GM12878 (cell line): ENCODE measurements at regions not wholly inside any gene's neighbourhood (a gene's known extent, or its start where the extent isn't known, plus 50 kb on each side); places are given as distances from the start of the nearest gene placed in this dataset.

Source experiments
- ATAC-seq: fragments of 200-7000 bp; cut with Tn5 transposase; 3 replicates; pipeline ENCODE4 v1.9.1; 2020; ENCODE audit warnings: mild to moderate bottlenecking, moderate library complexity
- BruUV-seq: library from RNA; stranded (reverse); fragments of 400-500 nt; replicated peaks from 2 replicates; lab custom pipeline; 2021; lab: Mats Ljungman, UMichigan
- CTCF ChIA-PET: fragments of 300-600 bp; sonication (Branson Sonifier 250); formaldehyde crosslinking; extraction: SDS; loops from one replicate; lab custom pipeline; 2021; ENCODE audit warnings: inconsistent platforms; lab: Yijun Ruan, JAX
- POLR2A ChIA-PET: fragments of 350-600 bp; formaldehyde crosslinking; extraction: SDS; loops from one replicate; lab custom pipeline; 2021; ENCODE audit warnings: inconsistent platforms; lab: Charles Lee
- RAD21 ChIA-PET: fragments of 300-600 bp; sonication (Branson Sonifier 250); formaldehyde crosslinking; loops from one replicate; lab custom pipeline; 2023; ENCODE audit warnings: antibody characterized with exemption; ENCODE audit not compliant: unreplicated experiment; lab: Charles Lee
- SMC1A ChIA-PET: fragments of 300-600 bp; sonication (Branson Sonifier 250); formaldehyde crosslinking; loops from one replicate; lab custom pipeline; 2023; ENCODE audit not compliant: unreplicated experiment, uncharacterized antibody; lab: Charles Lee
- DNase-seq: peaks from one replicate; pipeline ENCODE4 v3.0.0-alpha.2; 2011; ENCODE audit warnings: low read depth, low spot score
- FAIRE-seq: peaks from 3 replicates; lab custom pipeline; 2011; peaks lifted over from hg19 to GRCh38; lab: Jason Lieb, UNC
- H2AFZ ChIP-seq: 2 replicates; pipeline ENCODE4 v1.6.0; 2011; ENCODE audit warnings: low read depth, low read length, control low read depth; ENCODE audit not compliant: control insufficient read depth
- H3K27ac ChIP-seq: 2 replicates; pipeline ENCODE4 v1.5.1; 2011; ENCODE audit warnings: control low read depth; ENCODE audit not compliant: control insufficient read depth, insufficient read depth
- H3K27me3 ChIP-seq, 2 experiments: replicated peaks in 1 of 2; 2 replicates each; pipeline versions ENCODE4 v1.6.0 to v1.6.1; 2011; ENCODE audit warnings: low read length in 1 of 2; ENCODE audit not compliant: control insufficient read depth in 2 of 2, insufficient read depth in 2 of 2
- H3K36me3 ChIP-seq, 2 experiments: 2 replicates each; pipeline ENCODE4 v1.5.1; 2011; ENCODE audit warnings: low read length in 1 of 2; ENCODE audit not compliant: control insufficient read depth in 2 of 2, insufficient read depth in 2 of 2
- H3K4me1 ChIP-seq: 2 replicates; pipeline ENCODE4 v1.6.1; 2011; ENCODE audit warnings: mild to moderate bottlenecking, low read length, moderate library complexity, mixed read lengths; ENCODE audit not compliant: control insufficient read depth, insufficient read depth
- H3K4me2 ChIP-seq: 2 replicates; pipeline ENCODE4 v1.6.0; 2011; ENCODE audit warnings: control low read depth; ENCODE audit not compliant: control insufficient read depth, insufficient read depth
- H3K4me3 ChIP-seq: fragments of 200-600 bp; sonication (generic); 2 replicates; pipeline ENCODE4 v1.5.1; 2016
- H3K79me2 ChIP-seq: 2 replicates; pipeline ENCODE4 v1.6.0; 2011; ENCODE audit warnings: low read length; ENCODE audit not compliant: control insufficient read depth, insufficient read depth
- H3K9ac ChIP-seq: 2 replicates; pipeline ENCODE4 v1.8.0; 2011; ENCODE audit warnings: low read length, control low read depth, mixed read lengths; ENCODE audit not compliant: control insufficient read depth, insufficient read depth
- H3K9me3 ChIP-seq: replicated peaks from 3 replicates; pipeline ENCODE4 v1.5.1; 2011; ENCODE audit warnings: mild to moderate bottlenecking, low read length; ENCODE audit not compliant: control insufficient read depth, insufficient read depth
- H4K20me1 ChIP-seq: 2 replicates; pipeline ENCODE4 v1.6.0; 2011; ENCODE audit not compliant: control insufficient read depth, insufficient read depth
- ASH2L ChIP-seq: fragments of 300-600, 200-600 bp; sonication (generic); IDR thresholded peaks from 2 replicates; pipeline ENCODE4 v1.6.1; 2017; ENCODE audit warnings: low read depth, mild to moderate bottlenecking, borderline replicate concordance
- BCL3 ChIP-seq: IDR thresholded peaks from 2 replicates; pipeline ENCODE4 v1.6.1; 2011; ENCODE audit warnings: borderline replicate concordance, low read depth, mild to moderate bottlenecking, moderate library complexity, low read length; ENCODE audit not compliant: insufficient read depth, poor library complexity, severe bottlenecking
- E2F4 ChIP-seq: IDR thresholded peaks from 2 replicates; pipeline ENCODE4 v1.6.1; 2012; ENCODE audit warnings: low read depth, low read length, improper control_type of control experiment
- HCFC1 ChIP-seq: fragments of 150-350 bp; IDR thresholded peaks from 2 replicates; pipeline ENCODE4 v1.6.1; 2014; ENCODE audit warnings: low read length
- KDM1A ChIP-seq: fragments of 200-600 bp; sonication (generic); IDR thresholded peaks from 2 replicates; pipeline ENCODE4 v1.6.1; 2016; ENCODE audit warnings: borderline replicate concordance
- MTA3 ChIP-seq: IDR thresholded peaks from 2 replicates; pipeline ENCODE4 v1.6.1; 2012; ENCODE audit warnings: low read length, inconsistent platforms, borderline replicate concordance
- NFYB ChIP-seq: IDR thresholded peaks from 2 replicates; pipeline ENCODE4 v1.6.1; 2011; ENCODE audit warnings: low read depth, mild to moderate bottlenecking, low read length, improper control_type of control experiment, moderate library complexity; ENCODE audit not compliant: insufficient read depth
- TARDBP ChIP-seq: IDR thresholded peaks from 2 replicates; pipeline ENCODE4 v1.6.1; 2016; ENCODE audit warnings: borderline replicate concordance
- ZNF592 ChIP-seq: fragments of 450-650 bp; IDR thresholded peaks from 2 replicates; pipeline ENCODE4 v1.6.1; 2017; ENCODE audit warnings: mild to moderate bottlenecking, moderate library complexity
- ZNF687 ChIP-seq: fragments of 450-650 bp; IDR thresholded peaks from 2 replicates; pipeline ENCODE4 v1.6.1; 2017; ENCODE audit warnings: mild to moderate bottlenecking, moderate library complexity
- WGBS: methylation state at CpG from one replicate; pipeline ENCODE4 v1.1.6; 2016; ENCODE audit warnings: low lambda C conversion rate; ENCODE audit not compliant: insufficient replicate concordance, insufficient coverage; ENCODE audit errors: missing lambda C conversion rate; 5-methylcytosine and 5-hydroxymethylcytosine counted together
- in situ Hi-C: fragments of 300-500 bp; cut with MboI; formaldehyde crosslinking; loops from 9 replicates; pipeline ENCODE4 v1.14.3; 2018; ENCODE audit warnings: mixed read lengths
- intact Hi-C: fragments of 100-400 bp; cut with micrococcal nuclease; formaldehyde crosslinking; loops from one replicate; pipeline ENCODE4 v1.14.2; 2022; ENCODE audit not compliant: unreplicated experiment

- Histone ChIP-seq H4K20me1 (no peaks in the 10 kb centered on the region), H3K79me2 (no peaks in the 10 kb centered on the region), H3K4me3 (peak overlapping the region; percentile 80), H3K27me3 (no peaks in the 10 kb centered on the region), H3K9ac (peak overlapping the region; percentile 76), H3K27ac (peak overlapping the region; percentile 54), H3K9me3 (no peaks in the 10 kb centered on the region), H2AFZ (peak overlapping the region; percentile 90), H3K4me1 (no peaks in the 10 kb centered on the region), H3K4me2 (peak overlapping the region; percentile 83), H3K36me3 (no peaks in the 10 kb centered on the region)
- ATAC-seq (peak; percentile 96), FAIRE-seq (peak; percentile 47), DNase-seq (peak; percentile 55)
- RAD21 ChIA-PET, result interaction anchor here (1.3 to 2.4 kb wide), 7 partner anchors 37 to 324 kb away, joined by 3 to 8 read pairs (median 6); no protein-coding TSS in a partner anchor
- in situ Hi-C loops (no loop called here), intact Hi-C loops (no loop called here)
- CTCF ChIA-PET, result interaction anchor here (0.8 to 11.2 kb wide), 7 partner anchors 26 to 162 kb away, joined by 3 to 81 read pairs (median 4); no protein-coding TSS in a partner anchor
- POLR2A ChIA-PET, result interaction anchor here (0.6 to 1.5 kb wide), 2 partner anchors 14 to 978 kb away, joined by 4 to 8 read pairs; no protein-coding TSS in a partner anchor
- SMC1A ChIA-PET, result interaction anchor here (0.8 to 9.0 kb wide), 11 partner anchors 10 to 187 kb away, joined by 3 to 56 read pairs (median 3); no protein-coding TSS in a partner anchor
- BruUV-seq, result TSS peak; percentile 77
- WGBS, result under 1% methylated on average over 14 of the region's 14 CpGs
- no peak for TF ChIP-seq TARDBP
- TF ChIP-seq ZNF687, result 0 out of 2 replicates have a peak, but pooled peaks have one; percentile 57
- no peak for TF ChIP-seq HCFC1
- no peak for TF ChIP-seq MTA3
- no peak; the same call in 1 of the 2 replicates for TF ChIP-seq ASH2L
- TF ChIP-seq E2F4, result no peak
- no peak for TF ChIP-seq BCL3
- TF ChIP-seq ZNF592, result no peak
- TF ChIP-seq NFYB, result no peak
- TF ChIP-seq KDM1A, result no peak
Measured at GRCh38 chr4:112817933-112818593, 181.1 kb downstream of the LARP7 start.
